RWPE2 (cell line): ENCODE measurements at regions not wholly inside any gene's neighbourhood (a gene's known extent, or its start where the extent isn't known, plus 50 kb on each side); places are given as distances from the start of the nearest gene placed in this dataset.

Source experiments
- ATAC-seq: fragments of 200-7000 bp; cut with Tn5 transposase; 3 replicates; pipeline ENCODE4 v1.9.1; 2021; ENCODE audit warnings: low read depth
- DNase-seq: peaks from one replicate; pipeline ENCODE4 v3.0.0-alpha.2; 2020; ENCODE audit warnings: low spot score
- H3K27ac ChIP-seq: fragments of 450-650 bp; 2 replicates; pipeline ENCODE4 v1.5.1; 2017; ENCODE audit warnings: mild to moderate bottlenecking; ENCODE audit not compliant: poor library complexity, severe bottlenecking
- H3K27me3 ChIP-seq: fragments of 250-450 bp; sonication (Bioruptor Pico); 2 replicates; pipeline ENCODE4 v1.5.1; 2021; ENCODE audit warnings: mild to moderate bottlenecking, moderate library complexity; ENCODE audit not compliant: insufficient read depth, poor library complexity, severe bottlenecking
- H3K36me3 ChIP-seq: fragments of 250-450 bp; sonication (Bioruptor Pico); 2 replicates; pipeline ENCODE4 v1.5.1; 2020; ENCODE audit warnings: low read depth, mild to moderate bottlenecking, moderate library complexity
- H3K4me1 ChIP-seq: fragments of 250-450 bp; sonication (Bioruptor Pico); 2 replicates; pipeline ENCODE4 v1.5.1; 2021; ENCODE audit warnings: mild to moderate bottlenecking, moderate library complexity; ENCODE audit not compliant: insufficient read depth, poor library complexity, severe bottlenecking
- H3K4me3 ChIP-seq: fragments of 250-450 bp; sonication (Bioruptor Pico); 2 replicates; pipeline ENCODE4 v1.5.1; 2021; ENCODE audit warnings: mild to moderate bottlenecking, moderate library complexity; ENCODE audit not compliant: severe bottlenecking
- H3K9me3 ChIP-seq: fragments of 250-450 bp; sonication (Bioruptor Pico); 2 replicates; pipeline ENCODE4 v1.5.1; 2021; ENCODE audit warnings: mild to moderate bottlenecking, moderate library complexity; ENCODE audit not compliant: severe bottlenecking
- CTCF ChIP-seq: fragments of 450-650 bp; IDR thresholded peaks from one replicate; pipeline ENCODE4 v1.5.1; 2017; ENCODE audit warnings: mild to moderate bottlenecking, moderate library complexity; ENCODE audit not compliant: poor library complexity, severe bottlenecking

- no peak for TF ChIP-seq CTCF
- Histone ChIP-seq H3K27ac (no peak overlapping the region), H3K4me1 (no peaks in the 10 kb centered on the region), H3K9me3 (no peaks in the 10 kb centered on the region), H3K4me3 (no peak overlapping the region), H3K27me3 (no peaks in the 10 kb centered on the region), H3K36me3 (no peaks in the 10 kb centered on the region)
- DNase-seq (peak; percentile 22), ATAC-seq (no peak)
These were observed 248.7 kb downstream of the NPHP4 start for GRCh38 chr1:5743435-5744095.

GRCh38 chr1:5742801-5743200, 249.4 kb downstream of the NPHP4 start:
- Histone ChIP-seq H3K36me3 (no peaks in the 10 kb centered on the region), H3K9me3 (no peaks in the 10 kb centered on the region), H3K27ac (no peak overlapping the region), H3K4me3 (no peak overlapping the region), H3K27me3 (no peaks in the 10 kb centered on the region), H3K4me1 (no peaks in the 10 kb centered on the region)
- ATAC-seq = no peak
- peak; percentile 44 for DNase-seq
- no peak for TF ChIP-seq CTCF

GRCh38 chr1:5742032-5742431, 250.2 kb downstream of the NPHP4 start:
- Histone ChIP-seq H3K27me3 (no peaks in the 10 kb centered on the region), H3K4me1 (no peaks in the 10 kb centered on the region), H3K36me3 (no peaks in the 10 kb centered on the region), H3K9me3 (no peaks in the 10 kb centered on the region), H3K27ac (no peak overlapping the region), H3K4me3 (no peak overlapping the region)
- DNase-seq (peak; percentile 22), ATAC-seq (no peak)
- no peak for TF ChIP-seq CTCF

- Histone ChIP-seq H3K27me3 (no peaks in the 10 kb centered on the region), H3K27ac (no peak overlapping the region), H3K4me1 (no peaks in the 10 kb centered on the region), H3K4me3 (no peak overlapping the region), H3K36me3 (no peaks in the 10 kb centered on the region), H3K9me3 (no peaks in the 10 kb centered on the region)
- no peak for TF ChIP-seq CTCF
- no peak for ATAC-seq
- DNase-seq = peak; percentile 16
These were observed 251.1 kb downstream of the NPHP4 start for GRCh38 chr1:5740865-5741860.

GRCh38 chr1:5740450-5740849, 251.8 kb downstream of the NPHP4 start:
- DNase-seq (no peak), ATAC-seq (no peak)
- Histone ChIP-seq H3K4me3 (no peak overlapping the region), H3K4me1 (no peaks in the 10 kb centered on the region), H3K36me3 (no peaks in the 10 kb centered on the region), H3K27me3 (no peaks in the 10 kb centered on the region), H3K27ac (no peak overlapping the region), H3K9me3 (no peaks in the 10 kb centered on the region)
- no peak for TF ChIP-seq CTCF
